SH-SY5Y (cell line): ENCODE measurements at regions not wholly inside any gene's neighbourhood (a gene's known extent, or its start where the extent isn't known, plus 50 kb on each side); places are given as distances from the start of the nearest gene placed in this dataset.

ENCODE experiments used
- GATA2 ChIP-seq: IDR thresholded peaks from 2 replicates; pipeline ENCODE4 v1.6.1; 2011; ENCODE audit warnings: mild to moderate bottlenecking, low read depth, low read length
- GATA3 ChIP-seq: IDR thresholded peaks from 2 replicates; pipeline ENCODE4 v1.6.1; 2011; ENCODE audit warnings: low read depth, mild to moderate bottlenecking, low read length, moderate library complexity

DNA sequence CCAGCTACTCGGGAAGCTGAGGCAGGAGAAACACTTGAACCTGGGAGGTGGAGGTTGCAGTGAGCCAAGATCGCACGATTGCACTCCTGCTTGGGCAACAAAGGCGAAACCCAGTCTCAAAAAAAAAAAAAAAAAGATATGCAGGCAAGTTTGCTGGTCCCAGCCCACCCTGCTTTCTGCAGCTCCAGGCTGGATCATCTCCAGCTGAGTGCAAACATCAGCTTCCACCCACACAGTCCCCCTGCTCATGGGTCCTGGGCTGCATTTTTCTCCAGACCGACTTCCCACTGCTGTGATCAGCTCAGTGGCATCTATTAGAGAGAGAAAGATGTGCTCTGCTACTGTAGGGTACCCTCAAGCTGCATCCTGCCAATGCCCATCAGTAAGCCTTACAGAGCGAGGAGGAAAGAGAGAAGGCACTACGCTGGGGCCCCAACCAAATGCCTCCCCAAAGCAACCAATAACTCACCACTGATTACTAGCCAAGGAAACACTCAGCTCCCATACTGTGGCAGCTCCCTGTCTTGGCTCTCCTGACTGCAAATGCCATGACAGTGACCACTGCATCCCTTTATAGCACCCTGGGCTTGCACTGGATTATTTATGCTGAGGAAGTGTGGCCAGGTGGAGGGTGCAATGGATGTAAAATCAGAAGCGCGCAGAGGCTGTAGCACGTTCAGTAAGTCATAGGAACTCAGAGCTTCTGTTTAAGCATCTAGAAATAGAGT lies 170.9 kb upstream of the ZNF507 start:
- no peak for TF ChIP-seq GATA3
- no peak for TF ChIP-seq GATA2
